ENCODE measurements at regions not wholly inside any gene's neighbourhood (a gene's known extent, or its start where the extent isn't known, plus 50 kb on each side); places are given as distances from the start of the nearest gene placed in this dataset.
"Not testable (repeated sequence)": the region's sequence is repeated elsewhere in the genome, so short reads cannot be mapped to it uniquely, and the experiment has no call there.

- H3K4me1 Mint-ChIP-seq (ENCODE audit: low read depth), result no peaks in the 10 kb centered on the region
- CTCF ChIA-PET, result no interaction called here
- H3K36me3 Mint-ChIP-seq (ENCODE audit: low read depth), result no peaks in the 10 kb centered on the region
- no peak overlapping the region for H3K27ac Mint-ChIP-seq
- Histone ChIP-seq H3K27me3 (ENCODE audit: control insufficient read depth in 1 of 2, insufficient read depth in 2 of 2, low read length in 2 of 2) (no peaks in the 10 kb centered on the region), H3K36me3 (ENCODE audit: insufficient read depth, low read length) (no peaks in the 10 kb centered on the region), H3K27ac (ENCODE audit: low read depth in 1 of 2, low read length in 2 of 2) (no peak overlapping the region), H3K4me3 (ENCODE audit: low read length) (no peak overlapping the region), H3K4me1 (ENCODE audit: insufficient read depth, low read length) (no peaks in the 10 kb centered on the region), H3K9me3 (ENCODE audit: control insufficient read depth in 1 of 2, insufficient read depth in 1 of 2, low read length in 2 of 2) (no peaks in the 10 kb centered on the region)
- TF ChIP-seq, protein P1, sequence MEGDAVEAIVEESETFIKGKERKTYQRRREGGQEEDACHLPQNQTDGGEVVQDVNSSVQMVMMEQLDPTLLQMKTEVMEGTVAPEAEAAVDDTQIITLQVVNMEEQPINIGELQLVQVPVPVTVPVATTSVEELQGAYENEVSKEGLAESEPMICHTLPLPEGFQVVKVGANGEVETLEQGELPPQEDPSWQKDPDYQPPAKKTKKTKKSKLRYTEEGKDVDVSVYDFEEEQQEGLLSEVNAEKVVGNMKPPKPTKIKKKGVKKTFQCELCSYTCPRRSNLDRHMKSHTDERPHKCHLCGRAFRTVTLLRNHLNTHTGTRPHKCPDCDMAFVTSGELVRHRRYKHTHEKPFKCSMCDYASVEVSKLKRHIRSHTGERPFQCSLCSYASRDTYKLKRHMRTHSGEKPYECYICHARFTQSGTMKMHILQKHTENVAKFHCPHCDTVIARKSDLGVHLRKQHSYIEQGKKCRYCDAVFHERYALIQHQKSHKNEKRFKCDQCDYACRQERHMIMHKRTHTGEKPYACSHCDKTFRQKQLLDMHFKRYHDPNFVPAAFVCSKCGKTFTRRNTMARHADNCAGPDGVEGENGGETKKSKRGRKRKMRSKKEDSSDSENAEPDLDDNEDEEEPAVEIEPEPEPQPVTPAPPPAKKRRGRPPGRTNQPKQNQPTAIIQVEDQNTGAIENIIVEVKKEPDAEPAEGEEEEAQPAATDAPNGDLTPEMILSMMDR (IDR thresholded peaks at IDR 0.05), result no peak
- H3K9me3 Mint-ChIP-seq, result no peaks in the 10 kb centered on the region
- no peak overlapping the region for H3K4me3 Mint-ChIP-seq
- no peak for ATAC-seq (ENCODE audit: poor library complexity)
- POLR2A ChIA-PET, result no interaction called here
- H3K27me3 Mint-ChIP-seq, result no peaks in the 10 kb centered on the region
- DNase-seq, result no peak
- intact Hi-C loops (cut with DNase I, micrococcal nuclease), result no loop called here
Measured at GRCh38 chr6:147961481-147962141, 381.0 kb upstream of the SASH1 start.

- H3K4me1 ChIP-seq (ENCODE audit: insufficient read depth, low read length); ATAC-seq (ENCODE audit: poor library complexity): not testable (repeated sequence)
Measured at GRCh38 chr6:147965448-147965847, 377.2 kb upstream of the SASH1 start.

GRCh38 chr6:147970970-147971369, 371.7 kb upstream of the SASH1 start:
- CTCF ChIA-PET, result no interaction called here
- Mint-ChIP-seq H3K4me1 (ENCODE audit: low read depth) (no peaks in the 10 kb centered on the region), H3K4me3 (no peak overlapping the region), H3K36me3 (ENCODE audit: low read depth) (no peaks in the 10 kb centered on the region), H3K9me3 (no peaks in the 10 kb centered on the region), H3K27ac (no peak overlapping the region), H3K27me3 (no peaks in the 10 kb centered on the region)
- no peaks in the 10 kb centered on the region for H3K36me3 ChIP-seq (ENCODE audit: insufficient read depth, low read length)
- H3K9me3 ChIP-seq (ENCODE audit: control insufficient read depth in 1 of 2, insufficient read depth in 1 of 2, low read length in 2 of 2), result no peaks in the 10 kb centered on the region
- TF ChIP-seq, protein P1 (IDR thresholded peaks at IDR 0.05), result no peak
- H3K27me3 ChIP-seq (ENCODE audit: control insufficient read depth in 1 of 2, insufficient read depth in 2 of 2, low read length in 2 of 2), result no peaks in the 10 kb centered on the region
- H3K4me3 ChIP-seq (ENCODE audit: low read length), result no peak overlapping the region
- ATAC-seq (ENCODE audit: poor library complexity) (no peak), DNase-seq (no peak)
- H3K27ac ChIP-seq (ENCODE audit: low read depth in 1 of 2, low read length in 2 of 2), result no peak overlapping the region
- POLR2A ChIA-PET, result no interaction called here
- no peaks in the 10 kb centered on the region for H3K4me1 ChIP-seq (ENCODE audit: insufficient read depth, low read length)
- intact Hi-C loops (cut with DNase I, micrococcal nuclease), result no loop called here

More at GRCh38 chr6:147965448-147965847, 377.2 kb upstream of the SASH1 start:
- H3K27me3 Mint-ChIP-seq; H3K4me3 Mint-ChIP-seq; H3K9me3 Mint-ChIP-seq; intact Hi-C loops (cut with DNase I, micrococcal nuclease); H3K4me3 ChIP-seq (ENCODE audit: low read length); DNase-seq; H3K27ac ChIP-seq (ENCODE audit: low read depth in 1 of 2, low read length in 2 of 2); CTCF ChIA-PET; POLR2A ChIA-PET; H3K9me3 ChIP-seq (ENCODE audit: control insufficient read depth in 1 of 2, insufficient read depth in 1 of 2, low read length in 2 of 2); H3K27ac Mint-ChIP-seq; H3K36me3 Mint-ChIP-seq (ENCODE audit: low read depth); H3K36me3 ChIP-seq (ENCODE audit: insufficient read depth, low read length); H3K27me3 ChIP-seq (ENCODE audit: control insufficient read depth in 1 of 2, insufficient read depth in 2 of 2, low read length in 2 of 2); H3K4me1 Mint-ChIP-seq (ENCODE audit: low read depth): not testable (repeated sequence)

- intact Hi-C loops (cut with DNase I, micrococcal nuclease), result no loop called here
- POLR2A ChIA-PET, result no interaction called here
Measured at GRCh38 chr6:147972448-147972847, 370.2 kb upstream of the SASH1 start.

More at GRCh38 chr6:147972448-147972847, 370.2 kb upstream of the SASH1 start:
- no peaks in the 10 kb centered on the region for H3K4me1 Mint-ChIP-seq (ENCODE audit: low read depth)
- H3K4me3 Mint-ChIP-seq, result no peak overlapping the region
- no peaks in the 10 kb centered on the region for H3K36me3 ChIP-seq (ENCODE audit: insufficient read depth, low read length)
- H3K27me3 Mint-ChIP-seq, result no peaks in the 10 kb centered on the region
- no peak overlapping the region for H3K4me3 ChIP-seq (ENCODE audit: low read length)
- no peak for DNase-seq
- TF ChIP-seq, protein P1 (IDR thresholded peaks at IDR 0.05), result no peak
- no peaks in the 10 kb centered on the region for H3K4me1 ChIP-seq (ENCODE audit: insufficient read depth, low read length)
- CTCF ChIA-PET, result no interaction called here
- H3K9me3 Mint-ChIP-seq, result no peaks in the 10 kb centered on the region
- H3K9me3 ChIP-seq (ENCODE audit: control insufficient read depth in 1 of 2, insufficient read depth in 1 of 2, low read length in 2 of 2), result no peaks in the 10 kb centered on the region
- no peak overlapping the region for H3K27ac Mint-ChIP-seq
- no peaks in the 10 kb centered on the region for H3K36me3 Mint-ChIP-seq (ENCODE audit: low read depth)
- H3K27ac ChIP-seq (ENCODE audit: low read depth in 1 of 2, low read length in 2 of 2), result no peak overlapping the region
- ATAC-seq (ENCODE audit: poor library complexity), result no peak
- H3K27me3 ChIP-seq (ENCODE audit: control insufficient read depth in 1 of 2, insufficient read depth in 2 of 2, low read length in 2 of 2), result no peaks in the 10 kb centered on the region

Data from CD4-positive, alpha-beta T cell (primary cell).